ENCODE measurements at regions not wholly inside any gene's neighbourhood (a gene's known extent, or its start where the extent isn't known, plus 50 kb on each side); places are given as distances from the start of the nearest gene placed in this dataset.
"Not testable (repeated sequence)": the region's sequence is repeated elsewhere in the genome, so short reads cannot be mapped to it uniquely, and the experiment has no call there.

GRCh38 chr6:167669870-167670802 lies 156.6 kb upstream of the AFDN start:
- no peak for TF ChIP-seq POLR2A (IDR thresholded peaks at IDR 0.05; ENCODE audit: extremely low read depth, insufficient read length)
- TF ChIP-seq CTCF (IDR thresholded peaks at IDR 0.05; ENCODE audit: low read depth, low read length) = no peak
- no peak for TF ChIP-seq MYC (IDR thresholded peaks at IDR 0.05; ENCODE audit: low read depth, low read length)
- TF ChIP-seq MAX (IDR thresholded peaks at IDR 0.05; ENCODE audit: low read depth, low read length) = no peak
- DNase-seq (ENCODE audit: low read depth) = no peak
- no peak overlapping the region for H3K4me3 ChIP-seq (ENCODE audit: low read depth, low read length)

- no peak for DNase-seq (ENCODE audit: low read depth)
- TF ChIP-seq MYC (IDR thresholded peaks at IDR 0.05; ENCODE audit: low read depth, low read length) = no peak
- no peak for TF ChIP-seq MAX (IDR thresholded peaks at IDR 0.05; ENCODE audit: low read depth, low read length)
- TF ChIP-seq CTCF (IDR thresholded peaks at IDR 0.05; ENCODE audit: low read depth, low read length) = no peak
- TF ChIP-seq POLR2A (IDR thresholded peaks at IDR 0.05; ENCODE audit: extremely low read depth, insufficient read length) = no peak
Observed at GRCh38 chr6:167670938-167671338, 155.8 kb upstream of the AFDN start.

GRCh38 chr6:167671379-167671976 lies 155.2 kb upstream of the AFDN start:
- not testable (repeated sequence) for H3K4me3 ChIP-seq (ENCODE audit: low read depth, low read length); DNase-seq (ENCODE audit: low read depth)

More at GRCh38 chr6:167670938-167671338, 155.8 kb upstream of the AFDN start:
- H3K4me3 ChIP-seq (ENCODE audit: low read depth, low read length) = no peak overlapping the region

DNA sequence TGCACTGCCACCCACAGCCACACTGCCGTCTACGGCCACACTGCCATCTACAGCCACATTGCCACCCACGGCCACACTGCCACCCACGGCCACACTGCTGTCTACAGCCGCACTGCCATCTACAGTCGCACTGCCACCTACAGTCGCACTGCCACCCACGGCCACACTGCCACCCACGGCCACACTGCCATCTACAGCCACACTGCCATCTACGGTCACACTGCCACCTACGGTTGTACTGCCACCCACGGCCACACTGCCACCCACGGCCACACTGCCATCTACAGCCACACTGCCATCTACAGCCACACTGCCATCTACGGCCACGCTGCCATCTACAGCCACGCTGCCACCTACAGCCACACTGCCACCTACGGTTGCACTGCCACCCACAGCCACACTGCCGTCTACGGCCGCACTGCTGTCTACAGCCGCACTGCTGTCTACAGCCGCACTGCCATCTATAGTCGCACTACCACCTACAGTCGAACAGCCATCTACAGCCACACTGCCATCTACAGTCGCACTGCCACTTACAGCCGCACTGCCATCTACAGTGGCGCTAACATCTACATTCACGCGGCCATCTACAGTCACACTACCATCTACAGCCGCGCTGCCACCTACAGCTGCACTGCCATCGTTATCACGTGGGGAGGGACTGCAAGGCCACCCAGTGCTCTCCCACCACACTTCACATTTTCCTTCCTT lies 154.6 kb upstream of the AFDN start:
- H3K4me3 ChIP-seq (ENCODE audit: low read depth, low read length) = no peak overlapping the region
- TF ChIP-seq MAX (IDR thresholded peaks at IDR 0.05; ENCODE audit: low read depth, low read length) (no peak), CTCF (IDR thresholded peaks at IDR 0.05; ENCODE audit: low read depth, low read length) (no peak), POLR2A (IDR thresholded peaks at IDR 0.05; ENCODE audit: extremely low read depth, insufficient read length) (no peak), MYC (IDR thresholded peaks at IDR 0.05; ENCODE audit: low read depth, low read length) (no peak)

DNA sequence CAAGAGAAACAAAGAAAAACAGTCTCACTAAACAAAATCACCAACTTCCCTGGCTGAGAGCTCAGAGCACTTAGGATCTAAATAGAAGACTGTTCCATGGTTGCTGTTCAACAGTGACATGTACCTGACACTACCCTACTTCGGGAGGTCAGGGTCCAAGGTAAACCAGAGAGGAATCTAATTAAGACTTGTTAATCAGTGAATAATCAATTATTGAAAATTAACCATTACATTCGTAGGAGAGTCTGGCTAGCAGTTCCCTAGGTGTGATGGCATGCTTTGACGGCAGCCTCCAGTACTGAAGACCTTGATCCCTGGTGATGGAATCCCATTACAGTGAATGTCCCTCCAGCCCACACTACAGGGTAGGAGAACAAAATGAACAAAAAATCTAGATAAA lies 154.0 kb upstream of the AFDN start:
- H3K4me3 ChIP-seq (ENCODE audit: low read depth, low read length) = no peak overlapping the region
- no peak for TF ChIP-seq CTCF (IDR thresholded peaks at IDR 0.05; ENCODE audit: low read depth, low read length)
- TF ChIP-seq MYC (IDR thresholded peaks at IDR 0.05; ENCODE audit: low read depth, low read length) = no peak
- TF ChIP-seq MAX (IDR thresholded peaks at IDR 0.05; ENCODE audit: low read depth, low read length) = no peak
- no peak for TF ChIP-seq POLR2A (IDR thresholded peaks at IDR 0.05; ENCODE audit: extremely low read depth, insufficient read length)
- no peak for DNase-seq (ENCODE audit: low read depth)

More for the DNA sequence above, 154.6 kb upstream of the AFDN start:
- no peak for DNase-seq (ENCODE audit: low read depth)

- no peak for TF ChIP-seq POLR2A (IDR thresholded peaks at IDR 0.05; ENCODE audit: extremely low read depth, insufficient read length)
- no peak for TF ChIP-seq CTCF (IDR thresholded peaks at IDR 0.05; ENCODE audit: low read depth, low read length)
- TF ChIP-seq MAX (IDR thresholded peaks at IDR 0.05; ENCODE audit: low read depth, low read length) = no peak
- no peak for TF ChIP-seq MYC (IDR thresholded peaks at IDR 0.05; ENCODE audit: low read depth, low read length)
Observed at GRCh38 chr6:167673946-167674345, 152.8 kb upstream of the AFDN start.

More at GRCh38 chr6:167673946-167674345, 152.8 kb upstream of the AFDN start:
- no peak for DNase-seq (ENCODE audit: low read depth)
- no peak overlapping the region for H3K4me3 ChIP-seq (ENCODE audit: low read depth, low read length)
